MM.1S (cell line): ENCODE measurements at regions not wholly inside any gene's neighbourhood (a gene's known extent, or its start where the extent isn't known, plus 50 kb on each side); places are given as distances from the start of the nearest gene placed in this dataset.
A peak's percentile ranks its signal among the peaks of the same experiment; 100 is the strongest.
"Not testable (repeated sequence)": the region's sequence is repeated elsewhere in the genome, so short reads cannot be mapped to it uniquely, and the experiment has no call there.

ENCODE experiments used
- DNase-seq: peaks from one replicate; pipeline ENCODE4 v3.0.0-alpha.2; 2015
- H2AFZ ChIP-seq: fragments of 300-600 bp; sonication (generic); 2 replicates; pipeline ENCODE4 v1.6.0; 2016; ENCODE audit warnings: antibody characterized with exemption, low read length
- H3F3A ChIP-seq: fragments of 300-600 bp; sonication (generic); 2 replicates; pipeline ENCODE4 v1.6.1; 2016; ENCODE audit warnings: mild to moderate bottlenecking, antibody characterized with exemption, low read length, moderate library complexity, mixed read lengths; ENCODE audit not compliant: insufficient read depth
- H3K27ac ChIP-seq: fragments of 300-600 bp; sonication (generic); 2 replicates; pipeline ENCODE4 v1.5.1; 2016; ENCODE audit warnings: mild to moderate bottlenecking, low read length
- H3K27me3 ChIP-seq: fragments of 300-600 bp; sonication (generic); replicated peaks from 2 replicates; pipeline ENCODE4 v1.6.0; 2016; ENCODE audit warnings: low read length; ENCODE audit not compliant: insufficient read depth
- H3K36me3 ChIP-seq: fragments of 300-600 bp; sonication (generic); replicated peaks from 2 replicates; pipeline ENCODE4 v1.6.1; 2016; ENCODE audit warnings: mild to moderate bottlenecking, low read length, mixed read lengths; ENCODE audit not compliant: insufficient read depth
- H3K4me1 ChIP-seq: fragments of 300-600 bp; sonication (generic); 2 replicates; pipeline ENCODE4 v1.6.1; 2016; ENCODE audit warnings: low read length, mixed read lengths
- H3K4me2 ChIP-seq: fragments of 300-600 bp; sonication (generic); 2 replicates; pipeline ENCODE4 v1.6.0; 2016; ENCODE audit warnings: low read depth, low read length
- H3K4me3 ChIP-seq: fragments of 300-600 bp; sonication (generic); 2 replicates; pipeline ENCODE4 v1.5.1; 2016; ENCODE audit warnings: low read length, mixed read lengths
- H3K79me2 ChIP-seq: fragments of 300-600 bp; sonication (generic); 2 replicates; pipeline ENCODE4 v1.6.1; 2016; ENCODE audit warnings: mixed run types, low read length, mixed read lengths
- H3K9ac ChIP-seq: fragments of 300-600 bp; sonication (generic); 2 replicates; pipeline ENCODE4 v1.6.1; 2016; ENCODE audit warnings: low read length, mixed read lengths
- H3K9me2 ChIP-seq: fragments of 300-600 bp; sonication (generic); replicated peaks from 2 replicates; pipeline ENCODE4 v1.6.1; 2016; ENCODE audit warnings: mild to moderate bottlenecking, low read length, mixed read lengths; ENCODE audit not compliant: insufficient read depth
- H3K9me3 ChIP-seq: fragments of 300-600 bp; sonication (generic); replicated peaks from 2 replicates; pipeline ENCODE4 v1.6.1; 2016; ENCODE audit warnings: mild to moderate bottlenecking, low read length, mixed read lengths; ENCODE audit not compliant: insufficient read depth
- H4K20me1 ChIP-seq: fragments of 300-600 bp; sonication (generic); 2 replicates; pipeline ENCODE4 v1.6.1; 2016; ENCODE audit warnings: mild to moderate bottlenecking, low read length, moderate library complexity, mixed read lengths; ENCODE audit not compliant: insufficient read depth
- EZH2 ChIP-seq: fragments of 300-600 bp; sonication (generic); optimal IDR thresholded peaks from 2 replicates; pipeline ENCODE3; 2017; ENCODE audit warnings: low read depth, mild to moderate bottlenecking, antibody characterized with exemption, low read length, mixed read lengths
- EZH2phosphoT487 ChIP-seq: fragments of 300-600 bp; sonication (generic); IDR thresholded peaks from 2 replicates; pipeline ENCODE4 v1.6.1; 2018; ENCODE audit warnings: antibody characterized with exemption, low read length
- TF ChIP-seq, protein P1 (sequence below): fragments of 300-600 bp; sonication (generic); IDR thresholded peaks from 2 replicates; pipeline ENCODE4 v1.5.1; 2016; ENCODE audit warnings: antibody characterized with exemption, low read length, mixed read lengths

GRCh38 chr1:190835658-190836057, 358.0 kb upstream of the BRINP3 start:
- Histone ChIP-seq H3K27me3 (no peaks in the 10 kb centered on the region), H3K9me3 (no peaks in the 10 kb centered on the region), H3K9ac (no peak overlapping the region), H3K4me2 (peak overlapping the region; percentile 3; the same call in 1 of the 2 replicates), H3K36me3 (no peaks in the 10 kb centered on the region), H4K20me1 (no peaks in the 10 kb centered on the region), H3K79me2 (no peaks in the 10 kb centered on the region), H2AFZ (no peak overlapping the region), H3K4me3 (no peak overlapping the region), H3K27ac (no peak overlapping the region), H3K4me1 (no peaks in the 10 kb centered on the region), H3F3A (no peaks in the 10 kb centered on the region), H3K9me2 (no peaks in the 10 kb centered on the region)
- DNase-seq: peak; percentile 36
- no peak for TF ChIP-seq EZH2
- no peak for TF ChIP-seq EZH2phosphoT487
- TF ChIP-seq, protein P1, sequence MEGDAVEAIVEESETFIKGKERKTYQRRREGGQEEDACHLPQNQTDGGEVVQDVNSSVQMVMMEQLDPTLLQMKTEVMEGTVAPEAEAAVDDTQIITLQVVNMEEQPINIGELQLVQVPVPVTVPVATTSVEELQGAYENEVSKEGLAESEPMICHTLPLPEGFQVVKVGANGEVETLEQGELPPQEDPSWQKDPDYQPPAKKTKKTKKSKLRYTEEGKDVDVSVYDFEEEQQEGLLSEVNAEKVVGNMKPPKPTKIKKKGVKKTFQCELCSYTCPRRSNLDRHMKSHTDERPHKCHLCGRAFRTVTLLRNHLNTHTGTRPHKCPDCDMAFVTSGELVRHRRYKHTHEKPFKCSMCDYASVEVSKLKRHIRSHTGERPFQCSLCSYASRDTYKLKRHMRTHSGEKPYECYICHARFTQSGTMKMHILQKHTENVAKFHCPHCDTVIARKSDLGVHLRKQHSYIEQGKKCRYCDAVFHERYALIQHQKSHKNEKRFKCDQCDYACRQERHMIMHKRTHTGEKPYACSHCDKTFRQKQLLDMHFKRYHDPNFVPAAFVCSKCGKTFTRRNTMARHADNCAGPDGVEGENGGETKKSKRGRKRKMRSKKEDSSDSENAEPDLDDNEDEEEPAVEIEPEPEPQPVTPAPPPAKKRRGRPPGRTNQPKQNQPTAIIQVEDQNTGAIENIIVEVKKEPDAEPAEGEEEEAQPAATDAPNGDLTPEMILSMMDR: no peak

DNA sequence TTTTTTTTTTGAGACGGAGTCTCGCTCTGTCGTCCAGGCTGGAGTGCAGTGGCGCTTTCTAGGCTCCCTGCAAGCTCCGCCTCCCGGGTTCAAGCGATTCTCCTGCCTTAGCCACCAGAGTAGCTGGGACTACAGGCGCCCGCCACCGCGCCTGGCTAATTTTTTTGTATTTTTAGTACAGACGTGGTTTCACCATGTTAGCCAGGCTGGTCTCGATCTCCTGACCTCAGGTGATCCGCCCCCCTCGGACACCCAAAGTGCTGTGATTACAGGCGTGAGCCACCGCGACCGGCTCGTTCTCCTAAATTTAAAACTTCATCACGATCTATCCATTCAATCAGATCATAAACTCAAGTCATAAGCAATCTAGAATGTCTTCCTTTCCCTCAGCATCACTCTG, 359.5 kb upstream of the BRINP3 start:
- not testable (repeated sequence) for H3K9me2 ChIP-seq, H3K27ac ChIP-seq, H3K4me3 ChIP-seq, DNase-seq, H3K27me3 ChIP-seq, H3K9ac ChIP-seq, H3F3A ChIP-seq, H3K4me1 ChIP-seq, H3K36me3 ChIP-seq, H3K9me3 ChIP-seq, H2AFZ ChIP-seq, H3K79me2 ChIP-seq, H4K20me1 ChIP-seq, H3K4me2 ChIP-seq

DNA sequence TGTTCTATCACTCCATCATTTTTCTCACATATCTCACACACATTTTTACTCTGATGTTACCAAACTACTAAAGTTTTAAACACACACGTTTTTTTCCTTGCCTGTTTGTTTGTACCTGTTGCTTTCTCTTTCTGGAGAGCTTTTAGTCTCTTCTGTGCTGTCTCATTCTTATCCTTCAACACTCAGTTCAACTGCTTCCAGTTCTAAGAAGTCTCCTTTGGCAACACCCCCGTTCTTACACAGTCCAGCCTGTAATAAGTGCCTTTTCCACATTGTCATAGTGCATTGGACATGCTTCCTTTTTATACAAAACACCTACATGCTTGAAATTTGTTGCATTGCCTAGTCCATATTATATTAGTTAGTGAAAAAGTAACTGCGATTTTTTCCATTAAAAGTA, 360.2 kb upstream of the BRINP3 start:
- Histone ChIP-seq H3K79me2 (no peaks in the 10 kb centered on the region), H4K20me1 (no peaks in the 10 kb centered on the region), H3K4me1 (no peaks in the 10 kb centered on the region), H3K27me3 (no peaks in the 10 kb centered on the region), H3K36me3 (no peaks in the 10 kb centered on the region), H2AFZ (0 out of 2 replicates have a peak overlapping the region, but pooled peaks have one; percentile 9), H3K9me2 (no peaks in the 10 kb centered on the region), H3F3A (no peaks in the 10 kb centered on the region), H3K4me3 (no peak overlapping the region), H3K4me2 (no peak overlapping the region), H3K27ac (no peak overlapping the region), H3K9ac (no peak overlapping the region), H3K9me3 (no peaks in the 10 kb centered on the region)
- no peak for DNase-seq
- TF ChIP-seq, protein P1: no peak
- TF ChIP-seq EZH2 (no peak), EZH2phosphoT487 (no peak)

GRCh38 chr1:190847166-190847565, 369.5 kb upstream of the BRINP3 start:
- TF ChIP-seq EZH2phosphoT487 (no peak), EZH2 (no peak)
- TF ChIP-seq, protein P1: no peak
- H3K9me3 ChIP-seq: no peaks in the 10 kb centered on the region
- H3K79me2 ChIP-seq: no peaks in the 10 kb centered on the region
- no peak for DNase-seq
- H3K4me1 ChIP-seq: 0 out of 2 replicates have a peak, but pooled peaks cover 4% of the 10 kb centered on the region
- H3K27me3 ChIP-seq: no peaks in the 10 kb centered on the region
- no peak overlapping the region for H3K9ac ChIP-seq
- no peak overlapping the region for H3K4me2 ChIP-seq
- H3F3A ChIP-seq: no peaks in the 10 kb centered on the region
- H3K4me3 ChIP-seq: no peak overlapping the region
- H3K27ac ChIP-seq: no peak overlapping the region
- H3K9me2 ChIP-seq: no peaks in the 10 kb centered on the region
- no peaks in the 10 kb centered on the region for H3K36me3 ChIP-seq
- no peaks in the 10 kb centered on the region for H4K20me1 ChIP-seq
- H2AFZ ChIP-seq: no peak overlapping the region
